ENCODE measurements at regions not wholly inside any gene's neighbourhood (a gene's known extent, or its start where the extent isn't known, plus 50 kb on each side); places are given as distances from the start of the nearest gene placed in this dataset.

DNA sequence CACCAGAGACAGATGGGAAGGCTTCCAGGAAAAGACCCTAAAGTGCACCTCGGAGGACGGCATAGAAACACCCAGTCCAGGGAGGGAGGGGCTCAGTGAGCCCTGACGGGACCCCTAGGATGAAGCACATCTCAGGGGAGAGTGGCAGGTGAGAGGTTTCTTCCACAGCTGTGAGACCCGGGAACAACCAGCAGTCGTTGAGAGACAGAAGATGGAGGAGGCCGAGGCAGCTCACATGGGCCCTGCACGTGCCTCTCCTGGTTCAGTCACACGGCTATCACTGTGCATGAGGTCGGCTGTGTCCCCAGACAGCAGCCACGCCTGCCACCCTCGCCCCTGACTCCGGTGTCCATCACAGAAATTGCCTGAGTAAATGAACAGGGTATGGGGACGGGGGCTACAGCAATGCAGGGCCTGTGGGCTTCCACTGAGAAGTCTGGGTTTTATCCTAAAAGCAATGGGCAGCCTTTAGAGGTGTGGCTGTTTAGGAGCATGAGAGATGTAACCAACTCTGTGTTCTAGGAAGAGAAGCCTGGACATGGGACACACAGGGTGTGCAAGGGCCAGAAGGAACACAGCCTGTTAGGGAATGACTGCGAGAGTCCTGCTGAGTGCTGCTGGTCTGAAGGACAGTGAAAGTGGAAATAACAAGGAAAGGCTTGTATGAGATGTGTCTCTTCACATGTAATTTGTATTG, 102.0 kb downstream of the TMEM18 start:
- DNase-seq (ENCODE audit: low read depth, low spot score), result no peak

DNA sequence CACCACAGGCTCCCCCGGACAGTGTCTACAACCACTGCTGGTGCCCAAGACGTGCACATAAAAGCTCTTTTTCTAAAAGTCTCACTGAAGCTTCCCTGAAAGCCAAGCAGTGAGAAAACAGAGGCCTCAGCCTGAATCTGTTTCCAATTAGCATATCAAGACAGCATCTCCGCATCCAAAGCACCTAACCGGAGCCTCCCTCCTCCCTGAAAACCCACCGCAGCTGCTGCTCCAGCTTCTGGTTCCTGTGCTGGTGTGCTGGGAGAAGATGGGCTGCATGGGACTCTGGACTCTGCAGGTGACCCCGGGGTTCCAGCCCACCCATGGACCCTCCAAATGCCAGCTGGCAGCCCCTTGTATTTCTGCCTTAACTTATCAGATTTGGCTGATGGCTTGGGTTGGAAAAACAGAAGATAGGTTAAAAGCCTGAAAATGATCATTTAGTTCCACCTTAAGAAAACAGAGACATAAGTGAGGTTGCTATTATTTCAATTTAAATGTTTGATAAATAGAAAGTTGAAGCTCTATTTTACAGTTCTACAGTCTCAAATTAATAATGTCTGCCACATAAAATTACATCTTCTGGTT, 103.3 kb downstream of the TMEM18 start:
- no peak for DNase-seq (ENCODE audit: low read depth, low spot score)

DNA sequence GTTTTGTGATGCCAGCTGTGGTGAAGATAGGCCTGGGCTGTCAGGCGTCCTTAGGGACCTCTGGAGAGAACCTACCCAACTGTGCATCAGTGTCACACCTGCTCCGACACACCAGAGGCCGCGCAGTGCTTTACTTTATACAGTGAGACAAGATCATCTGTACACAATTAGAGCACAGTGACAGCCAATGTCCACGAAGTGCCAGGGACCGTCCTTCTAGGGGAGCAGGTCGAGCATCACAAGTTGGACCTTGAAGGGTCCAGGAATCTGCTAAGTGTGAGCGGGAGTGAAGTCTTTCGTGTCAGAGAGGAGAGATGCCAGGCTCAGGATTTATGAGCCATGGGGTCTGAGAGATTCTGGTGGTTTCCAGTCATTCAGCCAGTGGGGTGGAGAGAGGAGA, 104.2 kb downstream of the TMEM18 start:
- DNase-seq (ENCODE audit: low read depth, low spot score), result no peak

DNA sequence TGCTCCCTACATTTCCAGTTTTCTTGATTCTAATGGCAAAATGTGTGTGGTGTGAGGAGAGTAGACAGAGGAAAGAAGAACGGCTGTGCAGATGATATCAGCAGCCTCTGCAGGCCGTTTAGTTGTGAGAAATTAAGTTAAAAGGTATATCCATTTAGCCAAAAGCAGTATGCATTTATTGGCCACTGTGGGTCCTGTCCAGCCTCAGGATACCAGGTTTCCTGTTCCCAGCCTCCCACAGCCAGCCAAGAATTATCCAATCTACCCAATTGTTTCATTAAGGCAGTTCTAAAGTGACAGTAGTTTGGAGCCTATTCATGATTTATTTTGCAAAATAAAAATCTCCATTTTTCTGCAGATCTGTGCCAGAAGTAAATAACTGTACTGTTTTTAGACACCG, 107.5 kb downstream of the TMEM18 start:
- no peak for DNase-seq (ENCODE audit: low read depth, low spot score)

DNA sequence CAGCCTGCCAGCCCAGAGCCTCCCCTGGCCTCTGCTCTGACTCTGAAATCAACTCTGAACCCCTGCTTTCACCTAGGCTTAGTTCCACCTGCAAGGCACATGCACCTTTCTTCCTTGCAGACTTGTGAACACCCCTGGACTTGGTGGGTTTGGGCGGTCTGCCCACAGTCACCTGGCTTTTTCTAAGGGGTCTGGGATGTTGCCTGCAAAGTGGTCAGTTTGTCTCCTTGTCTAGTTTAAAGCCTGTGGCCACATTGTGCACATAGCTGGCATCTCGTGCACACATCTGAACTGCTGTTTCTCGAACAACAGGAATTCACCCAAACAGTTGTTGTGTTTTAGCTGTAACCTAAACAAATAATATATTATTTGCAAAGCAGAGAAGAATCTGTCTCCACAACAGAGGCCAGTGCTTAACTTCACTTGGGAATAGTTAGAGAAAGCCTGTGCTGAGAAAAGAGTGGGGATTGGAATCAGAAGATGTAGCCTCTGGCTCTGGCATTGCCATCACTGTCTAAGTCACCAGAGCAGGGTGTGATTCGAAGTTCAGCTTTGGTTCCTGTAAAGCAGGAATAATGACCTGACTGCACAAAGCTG, 108.5 kb downstream of the TMEM18 start:
- no peak for DNase-seq (ENCODE audit: low read depth, low spot score)

DNA sequence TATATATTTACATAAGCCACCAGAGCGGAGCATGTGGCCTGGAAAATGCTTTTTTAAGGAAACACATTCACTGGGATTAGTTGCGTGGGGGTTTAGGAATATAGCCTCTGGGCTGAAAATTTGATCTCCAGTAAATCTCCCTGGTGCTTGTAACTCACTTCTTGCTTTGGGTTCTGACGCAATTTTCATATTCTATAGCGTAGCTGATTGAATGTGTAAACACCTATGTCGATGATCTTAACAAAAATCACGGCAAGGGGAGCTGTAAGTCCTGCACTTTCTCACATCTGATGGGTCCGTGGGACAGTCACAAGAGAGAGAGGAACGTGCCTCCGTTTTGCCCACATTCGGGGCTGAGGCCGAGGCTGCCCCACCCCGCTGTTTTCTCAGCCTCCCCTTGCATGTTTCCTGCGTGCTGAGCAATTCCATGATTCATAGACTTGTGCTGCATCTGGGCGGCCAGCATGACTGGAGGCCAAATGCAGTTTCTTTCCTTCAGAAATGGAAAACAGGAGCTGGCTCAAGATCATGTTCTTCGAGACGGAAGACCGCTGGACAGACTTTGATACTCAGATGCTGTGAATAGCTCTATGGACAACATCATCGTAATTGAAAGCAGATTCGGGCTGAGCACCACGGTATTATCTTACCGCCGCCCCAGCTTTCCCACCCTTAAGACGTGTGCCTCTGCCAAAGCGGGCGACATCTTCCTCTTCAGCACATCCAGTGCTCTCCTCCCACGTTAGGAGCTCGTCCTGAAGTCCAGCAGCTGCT, 109.2 kb downstream of the TMEM18 start:
- no peak for DNase-seq (ENCODE audit: low read depth, low spot score)

DNA sequence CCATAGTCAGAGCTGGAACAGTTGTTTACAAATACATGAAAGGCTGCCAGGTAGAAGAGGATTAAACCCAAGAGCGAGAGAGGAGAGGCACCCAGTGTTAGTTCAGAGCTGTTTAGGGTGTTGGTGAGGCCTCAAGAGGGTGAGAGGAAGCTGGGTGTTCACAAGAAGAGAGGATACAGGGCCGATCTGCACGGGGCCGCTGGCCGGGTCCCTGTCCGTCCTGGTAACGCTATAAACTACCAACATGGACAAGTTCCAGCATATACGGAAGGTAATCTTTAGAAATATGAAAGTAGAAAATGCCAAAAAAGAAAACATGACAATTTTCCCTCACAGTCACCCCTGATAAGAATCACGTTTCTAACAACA, 109.7 kb downstream of the TMEM18 start:
- DNase-seq (ENCODE audit: low read depth, low spot score), result no peak

DNA sequence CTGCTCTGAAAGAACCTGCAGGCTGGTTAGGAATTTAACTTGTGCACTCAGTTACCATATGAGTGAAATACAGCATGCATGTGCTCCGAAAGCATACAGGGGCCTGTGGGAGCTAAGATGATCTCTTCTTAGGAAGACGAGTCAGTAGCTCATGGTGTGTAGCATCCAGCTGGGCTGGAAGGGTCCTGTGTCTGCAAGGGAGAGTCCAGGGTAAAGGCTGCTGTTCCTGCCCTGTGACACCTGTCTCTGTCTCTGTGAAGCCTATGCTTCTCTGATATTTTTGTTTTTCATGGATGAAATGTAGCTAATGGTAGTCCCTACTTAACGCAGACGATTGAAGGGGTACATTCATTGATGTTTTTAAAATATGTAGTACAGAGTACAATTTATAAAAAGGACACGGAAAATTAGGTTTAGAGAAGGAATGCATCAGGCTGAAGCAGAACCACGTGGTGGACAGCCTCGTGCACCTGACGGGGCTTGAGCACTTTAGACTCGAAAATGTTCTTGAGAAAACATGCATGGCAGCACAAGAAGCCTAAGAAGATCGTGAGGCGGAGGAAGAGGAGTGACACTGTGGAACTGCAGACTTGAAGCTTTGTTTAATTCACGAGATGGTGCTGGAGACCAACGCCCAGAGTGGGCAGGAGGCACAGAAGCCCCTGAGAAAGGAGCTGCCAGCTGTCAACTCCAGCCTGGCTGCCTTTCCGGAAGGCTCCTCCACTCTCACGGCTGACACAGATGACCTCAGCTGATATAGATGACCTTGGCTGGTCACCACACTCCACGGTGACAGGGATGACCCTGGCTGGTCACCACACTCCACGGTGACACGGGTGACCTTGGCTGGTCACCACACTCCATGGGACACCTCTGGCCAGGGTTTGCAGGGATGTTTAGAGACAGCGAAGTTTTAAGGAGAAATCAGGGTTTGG, 110.6 kb downstream of the TMEM18 start:
- DNase-seq (ENCODE audit: low read depth, low spot score), result no peak

DNA sequence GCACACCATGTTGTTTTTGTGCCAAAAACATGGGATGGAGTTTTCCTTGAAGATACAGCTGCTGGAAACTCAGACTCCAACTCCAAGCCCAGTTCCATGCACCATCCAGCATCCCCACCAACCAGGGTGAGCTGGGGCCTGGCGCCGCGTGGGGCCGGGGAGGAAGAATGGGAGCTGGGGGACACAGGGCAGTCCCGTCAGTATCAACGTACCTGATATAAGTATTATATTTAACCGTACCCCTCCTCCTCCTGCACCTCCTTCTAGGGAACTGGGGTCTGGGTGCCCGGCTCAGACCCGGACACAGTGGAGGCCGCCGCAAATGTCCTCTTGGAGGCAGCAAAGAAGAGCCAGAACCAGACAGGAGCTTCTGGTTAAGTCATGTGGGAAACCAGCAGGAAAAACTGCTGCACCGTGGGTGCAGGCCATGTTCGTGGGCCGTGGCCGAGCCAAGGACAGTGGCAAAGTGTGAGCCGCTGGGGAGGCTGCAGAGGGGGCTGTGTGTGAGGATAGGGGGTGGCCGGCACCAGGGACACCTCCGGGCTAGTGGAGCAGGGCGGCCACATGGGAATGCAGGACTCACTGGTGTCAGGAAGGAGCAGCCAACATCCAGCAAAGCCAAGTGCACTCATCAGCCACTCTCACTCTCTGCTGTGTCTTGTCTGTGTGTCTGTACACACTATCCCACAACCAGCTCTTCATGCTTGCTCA, 112.6 kb downstream of the TMEM18 start:
- no peak for DNase-seq (ENCODE audit: low read depth, low spot score)

DNA sequence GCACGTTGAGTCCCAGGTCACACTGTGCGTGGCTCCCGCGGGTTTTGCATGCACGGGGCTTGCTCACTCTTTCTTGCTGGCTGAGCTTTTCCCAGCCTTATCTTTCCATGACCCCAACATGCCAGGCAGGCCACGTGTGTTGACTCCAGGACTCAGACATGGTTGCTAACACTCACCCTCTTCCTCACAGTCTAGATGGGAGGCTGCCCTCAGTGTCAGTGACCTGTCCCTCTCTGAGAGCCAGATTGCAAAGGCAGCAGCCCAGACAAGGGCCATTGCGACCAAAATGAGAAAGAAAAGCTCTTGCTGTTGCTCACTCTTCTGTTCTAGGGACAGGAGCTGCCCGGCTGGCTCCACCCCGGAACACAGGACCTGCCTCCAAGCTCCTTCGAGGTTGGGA, 113.7 kb downstream of the TMEM18 start:
- no peak for DNase-seq (ENCODE audit: low read depth, low spot score)

DNA sequence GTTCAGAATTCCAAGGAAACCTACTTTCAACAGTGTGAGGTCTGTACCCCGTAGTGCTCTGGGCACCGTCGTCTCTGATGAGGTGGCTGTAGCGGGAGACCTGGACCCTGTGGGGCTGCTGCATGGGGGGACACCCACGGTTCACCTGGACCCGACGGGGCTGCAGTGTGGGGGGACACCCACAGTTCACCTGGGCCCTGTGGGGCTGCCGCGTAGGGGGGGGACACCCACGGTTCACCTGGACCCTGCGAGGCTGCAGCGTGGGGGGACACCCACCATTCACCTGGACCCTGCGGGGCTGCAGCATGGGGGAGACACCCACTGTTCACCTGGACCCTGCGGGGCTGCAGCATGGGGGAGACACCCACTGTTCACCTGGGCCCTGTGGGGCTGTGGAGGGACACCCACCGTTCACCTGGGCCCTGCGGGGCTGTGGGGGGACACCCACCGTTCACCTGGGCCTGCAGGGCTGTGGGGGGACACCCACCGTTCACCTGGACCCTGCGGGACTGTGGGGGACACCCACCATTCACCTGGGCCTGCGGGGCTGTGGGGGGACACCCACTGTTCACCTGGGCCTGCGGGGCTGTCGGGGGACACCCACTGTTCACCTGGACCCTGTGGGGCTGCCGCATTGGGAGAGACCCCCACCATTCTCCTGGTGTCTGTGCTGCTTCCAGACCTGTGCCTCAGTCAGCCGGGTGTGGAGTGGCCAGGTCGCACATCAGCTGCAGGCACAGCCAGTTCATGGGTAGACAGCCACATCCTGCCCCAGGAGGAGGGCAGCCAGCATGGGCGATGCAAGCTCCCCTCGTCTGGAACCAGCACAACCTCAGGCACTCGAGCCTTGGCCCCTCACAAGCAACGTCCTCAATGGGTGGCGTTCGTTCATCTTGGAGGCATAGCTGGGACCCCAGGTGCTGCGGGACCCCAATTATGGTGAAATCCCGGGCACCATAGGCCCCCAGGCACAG, 114.5 kb downstream of the TMEM18 start:
- DNase-seq (ENCODE audit: low read depth, low spot score), result no peak

DNA sequence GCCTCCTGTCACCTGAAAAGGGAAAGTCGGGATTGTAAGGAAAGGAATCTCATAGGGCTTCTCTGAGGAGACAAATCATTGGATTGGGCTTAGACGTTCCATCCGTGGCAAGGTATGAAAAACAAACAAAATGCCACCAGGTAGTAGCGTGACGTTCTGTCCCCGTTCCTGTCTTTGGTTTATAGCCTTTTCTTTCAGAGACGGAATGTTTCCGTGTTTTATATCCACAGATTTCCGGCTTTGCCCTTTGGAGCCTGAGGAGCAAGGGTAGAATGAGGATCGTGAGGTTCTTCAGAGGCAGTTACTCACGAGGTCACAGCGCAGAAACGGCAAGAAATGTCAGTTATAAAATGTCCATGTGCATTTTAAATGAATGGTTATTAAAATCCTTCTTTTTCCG, 118.3 kb downstream of the TMEM18 start:
- no peak for DNase-seq (ENCODE audit: low read depth, low spot score)

DNA sequence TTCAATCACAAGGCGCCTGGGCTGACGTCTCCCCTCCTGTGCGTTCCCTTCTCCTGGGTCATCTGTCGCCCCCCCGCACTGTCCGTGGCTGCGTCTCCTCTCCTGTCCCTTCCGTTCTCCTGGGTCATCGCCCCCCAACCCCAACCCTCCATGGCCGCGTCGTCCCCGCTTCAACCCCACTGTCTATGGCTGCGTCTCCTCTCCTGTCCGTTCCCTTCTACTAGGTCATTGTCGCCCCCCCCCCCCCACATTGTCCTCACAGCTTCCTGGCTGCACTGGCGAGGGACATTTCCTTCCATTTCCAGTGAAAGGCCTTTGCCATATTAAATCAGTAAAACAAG, 118.9 kb downstream of the TMEM18 start:
- no peak for DNase-seq (ENCODE audit: low read depth, low spot score)

DNA sequence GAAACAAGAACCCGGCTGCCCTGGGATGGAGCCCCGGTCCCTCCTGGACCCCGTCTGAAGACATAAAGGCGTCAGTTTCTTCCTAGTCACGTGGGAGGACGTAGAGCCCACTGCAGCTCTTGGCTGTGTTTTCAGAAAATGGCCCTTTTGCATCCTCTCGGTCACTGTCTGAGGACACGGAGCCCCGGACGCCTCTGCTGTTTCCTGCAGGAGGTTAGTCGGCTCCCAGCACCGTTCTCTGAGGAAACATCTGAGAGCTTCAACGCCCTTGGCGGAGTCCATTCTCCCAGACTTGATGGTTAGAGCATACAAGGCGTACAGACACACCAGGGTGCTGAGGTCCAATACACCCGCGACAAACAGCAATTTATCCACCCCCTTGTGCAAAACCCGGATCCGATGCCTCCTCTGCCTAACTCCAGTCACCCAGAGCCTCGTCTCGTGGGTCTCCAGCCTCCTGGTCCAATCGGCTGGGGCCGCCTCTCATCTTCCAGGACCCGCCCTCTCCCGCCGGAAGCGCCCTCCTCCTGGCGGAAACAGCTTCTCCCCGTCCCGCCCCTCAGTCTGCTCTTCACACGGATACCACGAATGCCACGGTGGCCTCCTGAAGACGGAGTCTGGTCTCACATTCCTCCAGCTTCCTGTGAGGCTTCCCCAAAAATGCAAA, 119.4 kb downstream of the TMEM18 start:
- no peak for DNase-seq (ENCODE audit: low read depth, low spot score)

DNA sequence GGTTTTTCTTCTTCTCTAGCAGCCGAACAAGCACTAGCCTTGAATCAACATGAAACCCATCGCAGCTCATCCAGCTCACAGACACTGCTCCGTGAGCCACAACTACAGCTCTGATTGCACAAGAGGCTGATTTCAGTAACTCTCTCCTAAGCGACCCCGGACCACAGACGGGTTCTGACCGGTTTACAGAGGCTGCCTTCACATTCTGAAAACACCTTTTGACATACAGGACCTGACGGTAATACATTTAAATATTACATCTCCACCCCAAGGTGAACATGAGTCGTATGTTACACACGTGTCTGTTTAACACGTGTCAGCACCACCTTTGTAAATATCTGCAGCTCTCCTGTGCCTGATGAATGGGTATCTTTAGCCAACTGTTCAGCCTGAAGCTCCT, 120.7 kb downstream of the TMEM18 start:
- no peak for DNase-seq (ENCODE audit: low read depth, low spot score)

DNA sequence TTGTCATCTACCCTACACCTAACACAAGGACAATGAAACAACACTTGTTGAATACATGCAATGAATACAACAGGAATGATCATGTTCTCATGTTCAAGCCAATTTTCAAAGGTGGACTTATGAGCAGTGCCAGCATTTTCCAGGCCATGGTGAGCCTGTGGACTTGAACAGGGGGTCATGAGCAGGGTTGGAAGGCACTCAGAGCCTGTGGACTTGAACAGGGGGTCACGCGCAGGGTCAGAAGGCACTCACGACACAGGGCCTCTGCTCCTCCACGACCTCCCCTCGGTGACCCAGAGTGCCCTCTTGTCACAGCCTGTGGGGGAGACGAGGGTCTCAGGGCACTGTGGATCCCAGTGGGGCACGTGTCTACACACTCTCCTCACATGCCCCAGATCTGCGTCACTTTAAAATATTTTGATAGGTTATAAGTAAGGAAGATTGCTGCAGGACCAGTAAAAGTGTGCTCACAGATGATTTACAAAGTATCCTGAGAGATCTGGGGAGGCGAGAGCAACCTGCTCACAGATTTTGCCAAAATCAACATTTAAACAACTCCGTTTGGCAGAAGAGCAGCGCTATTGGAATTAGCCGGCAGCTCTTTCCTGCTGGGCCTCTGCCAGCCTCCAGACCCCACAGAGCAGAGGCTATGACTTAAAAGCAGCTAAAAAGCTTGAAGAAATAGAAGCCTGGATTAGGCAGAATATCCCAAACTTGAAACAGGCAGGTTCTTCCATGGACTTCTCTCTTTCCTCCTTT, 121.9 kb downstream of the TMEM18 start:
- DNase-seq (ENCODE audit: low read depth, low spot score), result no peak

DNA sequence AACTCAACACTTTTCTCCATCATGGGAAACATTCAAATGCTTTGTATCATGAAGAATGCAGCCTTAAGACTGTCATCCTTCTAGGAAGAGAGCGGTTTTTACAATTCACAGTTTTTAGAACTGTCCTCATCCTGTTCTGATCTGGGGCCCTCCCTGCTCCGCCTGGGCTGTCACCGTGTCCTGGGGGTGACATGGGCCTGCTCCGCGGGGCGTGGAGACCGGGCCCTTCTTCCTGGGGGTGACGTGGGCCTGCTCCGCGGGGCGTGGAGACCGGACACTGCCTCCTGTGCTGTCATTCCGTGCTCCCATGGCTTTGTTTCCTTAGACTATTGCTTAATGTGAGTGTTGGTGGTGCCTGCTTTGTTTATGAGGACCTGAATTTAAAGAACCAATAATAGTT, 122.8 kb downstream of the TMEM18 start:
- DNase-seq (ENCODE audit: low read depth, low spot score), result no peak

DNA sequence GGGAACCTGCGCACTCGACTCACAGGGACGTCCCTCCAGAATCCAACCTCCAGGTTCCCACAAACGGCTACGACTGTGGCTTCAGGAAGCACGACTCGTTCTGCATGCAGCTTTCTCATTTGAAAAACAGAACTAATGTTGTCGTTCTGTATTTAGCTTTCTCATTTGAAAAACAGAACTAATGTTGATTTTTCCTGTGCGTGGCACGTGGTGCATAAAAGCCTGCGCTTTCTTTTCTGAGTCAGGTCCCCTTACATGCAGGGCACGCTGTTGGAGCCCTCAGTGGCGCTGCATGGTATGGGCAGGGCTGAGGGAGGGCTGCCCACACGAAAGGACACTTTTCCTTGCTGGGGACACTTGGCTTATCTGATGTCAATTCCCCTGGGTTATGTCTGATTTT, 124.3 kb downstream of the TMEM18 start:
- no peak for DNase-seq (ENCODE audit: low read depth, low spot score)

DNA sequence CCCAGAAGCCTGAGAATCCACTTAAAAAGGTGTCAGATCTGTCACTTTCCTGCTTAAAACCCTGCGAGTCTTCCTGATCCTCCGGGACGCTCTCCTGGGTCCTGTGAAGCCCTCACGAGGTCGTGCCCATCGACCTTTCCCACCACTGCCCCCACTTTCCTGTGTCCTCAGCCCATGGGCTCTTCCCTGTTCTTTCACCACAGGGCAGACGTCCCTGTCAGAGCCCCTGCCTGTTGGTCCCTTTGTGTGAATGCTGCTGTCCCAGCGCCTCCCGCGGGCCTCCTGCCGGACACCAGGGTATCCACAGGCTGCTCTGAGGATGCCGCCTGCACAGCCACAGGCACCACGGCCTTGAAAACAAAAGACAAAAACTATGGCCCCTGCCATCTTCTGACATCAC, 125.6 kb downstream of the TMEM18 start:
- DNase-seq (ENCODE audit: low read depth, low spot score), result no peak

Measured in activated CD4-positive, CD25-positive, alpha-beta regulatory T cell treated with anti-CD3 and anti-CD28 coated beads, Interleukin-2, amount 50 U/mL, for 16 hours (primary cell).